ENCODE measurements at regions not wholly inside any gene's neighbourhood (a gene's known extent, or its start where the extent isn't known, plus 50 kb on each side); places are given as distances from the start of the nearest gene placed in this dataset.

DNA sequence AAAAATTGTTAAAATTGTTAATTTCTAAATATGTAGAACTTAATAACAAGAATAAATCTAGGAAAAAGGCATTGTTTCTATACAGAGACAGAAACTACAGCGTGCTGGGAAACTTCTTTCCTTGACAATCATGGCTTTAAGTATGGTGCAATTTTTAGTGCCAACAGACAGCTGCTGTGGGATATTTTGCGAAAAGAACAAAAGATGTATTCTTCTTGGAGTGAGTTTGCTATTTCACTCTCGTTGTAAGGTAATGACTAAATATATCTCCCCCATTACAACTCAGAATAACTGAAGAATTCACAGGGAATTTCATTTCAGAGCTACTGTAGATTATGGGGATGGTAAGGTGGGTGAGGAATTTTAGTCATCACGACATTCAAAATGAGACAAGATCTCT is 2055.0 kb upstream of the ACO1 start:
- TF ChIP-seq, protein P1, sequence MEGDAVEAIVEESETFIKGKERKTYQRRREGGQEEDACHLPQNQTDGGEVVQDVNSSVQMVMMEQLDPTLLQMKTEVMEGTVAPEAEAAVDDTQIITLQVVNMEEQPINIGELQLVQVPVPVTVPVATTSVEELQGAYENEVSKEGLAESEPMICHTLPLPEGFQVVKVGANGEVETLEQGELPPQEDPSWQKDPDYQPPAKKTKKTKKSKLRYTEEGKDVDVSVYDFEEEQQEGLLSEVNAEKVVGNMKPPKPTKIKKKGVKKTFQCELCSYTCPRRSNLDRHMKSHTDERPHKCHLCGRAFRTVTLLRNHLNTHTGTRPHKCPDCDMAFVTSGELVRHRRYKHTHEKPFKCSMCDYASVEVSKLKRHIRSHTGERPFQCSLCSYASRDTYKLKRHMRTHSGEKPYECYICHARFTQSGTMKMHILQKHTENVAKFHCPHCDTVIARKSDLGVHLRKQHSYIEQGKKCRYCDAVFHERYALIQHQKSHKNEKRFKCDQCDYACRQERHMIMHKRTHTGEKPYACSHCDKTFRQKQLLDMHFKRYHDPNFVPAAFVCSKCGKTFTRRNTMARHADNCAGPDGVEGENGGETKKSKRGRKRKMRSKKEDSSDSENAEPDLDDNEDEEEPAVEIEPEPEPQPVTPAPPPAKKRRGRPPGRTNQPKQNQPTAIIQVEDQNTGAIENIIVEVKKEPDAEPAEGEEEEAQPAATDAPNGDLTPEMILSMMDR (IDR thresholded peaks at IDR 0.05; ENCODE audit: low read length), result no peak
- TF ChIP-seq EZH2 (IDR thresholded peaks at IDR 0.05; ENCODE audit: borderline replicate concordance, low read length), result no peak
